ENCODE measurements at regions not wholly inside any gene's neighbourhood (a gene's known extent, or its start where the extent isn't known, plus 50 kb on each side); places are given as distances from the start of the nearest gene placed in this dataset.
"Not testable (repeated sequence)": the region's sequence is repeated elsewhere in the genome, so short reads cannot be mapped to it uniquely, and the experiment has no call there.

GRCh38 chr2:83282043-83282795, 1176.9 kb downstream of the SUCLG1 start:
- DNase-seq (ENCODE audit: low spot score) = no peak

GRCh38 chr2:83280391-83280790, 1178.7 kb downstream of the SUCLG1 start:
- no peak for DNase-seq (ENCODE audit: low spot score)

- no peak for DNase-seq (ENCODE audit: low spot score)
Measured at GRCh38 chr2:83273322-83273721, 1185.8 kb downstream of the SUCLG1 start.

- no peak for DNase-seq (ENCODE audit: low spot score)
Measured at GRCh38 chr2:83261591-83262136, 1197.4 kb downstream of the SUCLG1 start.

GRCh38 chr2:83253848-83254247, 1205.2 kb downstream of the SUCLG1 start:
- no peak for DNase-seq (ENCODE audit: low spot score)

- no peak for DNase-seq (ENCODE audit: low spot score)
Measured at GRCh38 chr2:83251321-83251872, 1207.7 kb downstream of the SUCLG1 start.

DNA sequence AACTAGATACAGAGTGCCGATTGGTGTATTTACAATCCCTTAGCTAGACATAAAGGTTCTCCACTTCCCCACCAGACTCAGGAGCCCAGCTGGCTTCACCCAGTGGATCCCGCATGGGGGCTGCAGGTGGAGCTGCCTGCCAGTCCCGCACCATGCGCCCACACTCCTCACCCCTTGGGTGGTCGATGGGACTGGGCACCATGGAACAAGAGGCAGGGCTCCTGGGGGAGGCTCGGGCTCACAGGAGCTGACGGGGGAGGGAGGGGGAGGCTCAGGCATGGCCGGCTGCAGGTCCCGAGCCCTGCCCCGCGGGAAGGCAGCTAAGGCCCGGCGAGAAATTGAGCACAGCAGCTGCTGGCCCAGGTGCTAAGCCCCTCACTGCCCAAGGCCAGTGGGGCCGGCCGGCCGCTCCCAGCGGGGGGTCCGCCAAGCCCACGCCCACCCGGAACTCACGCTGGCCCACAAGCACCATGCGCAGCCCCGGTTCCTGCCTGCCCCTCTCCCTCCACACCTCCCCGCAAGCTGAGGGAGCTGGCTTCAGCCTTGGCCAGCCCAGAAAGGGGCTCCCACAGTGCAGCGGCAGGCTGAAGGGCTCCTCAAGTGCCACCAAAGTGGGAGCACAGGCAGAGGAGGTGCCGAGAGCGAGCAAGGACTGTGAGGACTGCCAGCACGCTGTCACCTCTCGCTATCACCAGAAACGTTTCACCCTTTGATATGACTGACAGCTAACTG, 1213.1 kb downstream of the SUCLG1 start:
- DNase-seq (ENCODE audit: low spot score) = not testable (repeated sequence)

DNA sequence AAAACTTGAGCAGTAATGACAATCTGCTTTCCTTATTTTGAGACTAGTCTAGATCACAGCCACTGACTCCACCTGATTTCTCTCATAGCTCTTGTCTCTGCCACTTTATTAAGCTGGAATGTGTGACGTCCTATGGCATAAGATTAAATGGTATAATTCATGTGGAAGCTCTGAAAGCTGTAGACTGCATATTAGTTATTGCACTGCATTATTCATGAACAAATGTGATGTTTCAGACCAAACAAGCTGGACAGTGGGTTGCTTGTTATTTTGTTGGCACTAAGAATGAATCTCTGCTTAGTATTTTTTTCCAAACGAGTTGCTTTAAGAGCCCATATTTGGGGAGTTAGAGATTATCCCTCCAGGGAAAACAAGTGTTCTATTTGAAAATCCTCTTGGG, 1218.5 kb downstream of the SUCLG1 start:
- no peak for DNase-seq (ENCODE audit: low spot score)

GRCh38 chr2:83238111-83238510, 1221.0 kb downstream of the SUCLG1 start:
- DNase-seq (ENCODE audit: low spot score) = no peak

DNA sequence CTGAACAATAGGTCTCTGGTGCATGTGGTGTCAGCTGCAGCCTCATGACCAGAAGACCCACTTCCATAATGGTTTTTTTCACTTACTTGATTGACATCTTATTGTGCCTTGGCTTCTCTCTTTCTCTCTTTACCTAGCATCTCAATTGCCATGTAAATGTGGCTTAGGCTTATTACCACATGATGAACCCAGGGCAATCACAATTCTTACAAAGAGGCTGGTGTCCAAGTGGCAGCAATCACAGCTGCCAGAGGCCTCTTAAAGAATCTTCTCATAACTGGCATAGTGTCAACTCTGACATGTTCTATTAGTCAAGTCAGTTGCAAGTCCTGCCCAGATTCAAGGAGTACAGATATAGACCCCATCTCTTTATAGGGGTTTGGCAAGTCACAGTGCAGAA, 1224.8 kb downstream of the SUCLG1 start:
- no peak for DNase-seq (ENCODE audit: low spot score)

DNA sequence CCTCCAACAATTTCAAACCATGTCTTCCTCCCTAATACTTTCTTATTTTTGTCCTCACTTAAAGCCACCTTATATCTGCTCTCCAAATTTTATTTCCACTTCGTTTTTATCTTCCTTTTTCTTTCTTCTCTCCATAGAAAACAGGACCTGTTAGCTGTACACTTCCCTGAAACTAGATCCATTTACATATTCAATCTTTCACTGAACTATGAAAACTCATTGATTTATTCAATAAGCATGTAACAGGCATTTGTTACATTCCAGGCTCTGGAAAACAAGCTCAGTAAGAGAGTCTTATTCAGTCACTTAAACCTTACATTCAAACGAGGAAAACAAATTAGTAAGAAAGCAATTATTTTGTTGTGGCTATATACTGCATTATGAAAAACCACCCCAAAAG, 1225.3 kb downstream of the SUCLG1 start:
- DNase-seq (ENCODE audit: low spot score) = no peak

DNA sequence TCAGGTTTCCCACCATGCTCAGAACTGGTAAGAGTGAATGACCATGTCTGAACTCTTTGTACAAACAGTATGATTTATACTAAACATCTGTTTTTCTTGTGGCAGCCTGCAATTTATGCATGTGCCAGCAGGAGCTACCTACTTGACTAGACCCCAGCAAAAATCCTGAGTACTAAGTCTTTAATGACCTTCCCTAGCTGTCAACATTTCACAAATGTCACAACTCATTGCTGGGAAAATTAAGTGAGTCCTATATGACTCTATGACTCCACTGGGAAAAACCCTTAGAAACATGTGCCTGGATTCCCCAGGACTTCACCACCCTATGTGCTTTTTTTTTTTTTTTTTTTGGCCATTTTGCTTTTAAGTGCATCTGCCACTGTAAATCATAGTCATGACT, 1225.8 kb downstream of the SUCLG1 start:
- DNase-seq (ENCODE audit: low spot score) = peak; percentile 13

- no peak for DNase-seq (ENCODE audit: low spot score)
Measured at GRCh38 chr2:83229443-83229842, 1229.6 kb downstream of the SUCLG1 start.

DNA sequence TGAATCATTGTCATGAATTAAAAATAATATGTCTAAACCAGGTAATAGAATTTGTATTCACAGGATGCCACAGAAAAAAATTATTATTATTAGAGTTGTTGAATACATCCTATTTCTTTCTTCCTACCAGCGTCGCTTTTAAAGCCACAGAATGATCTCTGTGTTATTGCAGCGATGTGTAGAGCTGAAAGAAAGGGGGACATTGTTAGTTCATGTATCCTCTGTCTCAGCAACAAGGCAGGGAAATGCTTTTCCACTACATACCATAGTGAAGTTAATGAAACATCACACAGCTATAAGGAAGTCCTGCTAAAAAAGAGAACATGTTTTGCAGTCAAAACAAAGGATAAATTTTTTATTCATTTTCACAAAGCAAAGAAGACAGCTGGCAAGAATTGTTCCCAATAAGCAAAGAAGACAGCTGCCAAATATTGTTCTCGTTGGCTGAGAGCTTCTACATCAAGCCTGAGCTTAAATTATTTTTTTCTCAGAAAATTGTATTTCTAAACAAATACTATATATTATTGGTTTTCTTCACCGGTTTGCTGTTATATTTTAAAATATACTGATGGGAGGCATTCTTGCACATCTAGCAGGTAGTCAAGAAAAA, 1234.4 kb downstream of the SUCLG1 start:
- DNase-seq (ENCODE audit: low spot score) = no peak

DNA sequence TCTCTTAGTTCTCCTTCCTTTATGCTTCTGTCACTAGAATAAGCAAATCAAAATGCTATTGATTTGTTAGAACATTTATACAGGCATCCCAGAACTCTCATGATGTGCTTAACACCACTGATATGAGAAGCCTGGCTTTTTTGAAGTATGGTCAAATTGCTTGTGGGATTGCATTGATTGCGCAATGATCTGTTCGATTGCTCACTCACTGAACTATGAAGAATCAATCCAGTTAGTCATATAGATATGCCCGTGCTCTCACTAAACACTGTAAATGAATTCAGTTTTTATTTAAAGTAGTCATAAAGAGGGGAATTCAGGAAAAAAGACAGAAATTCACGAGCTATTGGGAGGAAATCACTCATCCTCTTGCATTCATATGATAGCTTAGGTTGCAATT, 1237.8 kb downstream of the SUCLG1 start:
- DNase-seq (ENCODE audit: low spot score) = no peak

DNA sequence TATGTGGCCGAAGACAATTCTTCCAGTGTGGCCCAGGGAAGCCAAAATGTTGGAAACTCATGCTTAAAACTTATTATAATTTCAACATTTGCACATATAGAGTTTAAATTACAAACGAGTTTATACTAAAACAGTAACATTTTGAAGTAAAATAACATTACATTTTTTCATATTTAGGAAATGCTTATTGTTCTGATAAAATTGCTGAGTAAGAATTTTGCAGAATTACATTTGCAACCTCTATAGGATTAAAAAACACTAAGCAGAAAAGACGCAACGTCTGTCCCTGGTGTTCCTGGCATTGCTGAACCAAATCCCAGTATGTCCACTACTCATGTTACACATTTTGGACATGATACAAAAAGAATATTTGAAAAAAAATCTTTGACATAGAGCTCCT, 1241.2 kb downstream of the SUCLG1 start:
- DNase-seq (ENCODE audit: low spot score) = no peak

DNA sequence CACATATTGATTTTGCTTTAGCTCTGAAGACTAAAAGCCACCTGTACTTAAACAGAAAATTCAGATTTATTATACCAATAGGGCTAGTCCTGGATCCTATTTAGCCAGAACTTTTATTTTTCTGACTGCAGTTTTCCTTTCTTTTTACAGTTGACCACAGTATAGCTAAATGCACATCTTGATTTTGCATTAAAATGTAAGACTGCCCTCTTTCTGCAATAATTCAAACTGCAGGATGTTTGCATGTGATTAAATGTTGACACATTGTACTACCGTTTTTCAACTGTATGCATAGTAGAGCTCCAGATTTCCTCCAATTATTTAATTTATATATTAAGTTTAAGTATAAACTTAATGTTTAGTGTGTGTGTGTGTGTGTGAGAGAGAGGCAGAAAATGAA, 1262.9 kb downstream of the SUCLG1 start:
- peak; percentile 59 for DNase-seq (ENCODE audit: low spot score)

- DNase-seq (ENCODE audit: low spot score) = no peak
Measured at GRCh38 chr2:83191316-83191715, 1267.8 kb downstream of the SUCLG1 start.

DNA sequence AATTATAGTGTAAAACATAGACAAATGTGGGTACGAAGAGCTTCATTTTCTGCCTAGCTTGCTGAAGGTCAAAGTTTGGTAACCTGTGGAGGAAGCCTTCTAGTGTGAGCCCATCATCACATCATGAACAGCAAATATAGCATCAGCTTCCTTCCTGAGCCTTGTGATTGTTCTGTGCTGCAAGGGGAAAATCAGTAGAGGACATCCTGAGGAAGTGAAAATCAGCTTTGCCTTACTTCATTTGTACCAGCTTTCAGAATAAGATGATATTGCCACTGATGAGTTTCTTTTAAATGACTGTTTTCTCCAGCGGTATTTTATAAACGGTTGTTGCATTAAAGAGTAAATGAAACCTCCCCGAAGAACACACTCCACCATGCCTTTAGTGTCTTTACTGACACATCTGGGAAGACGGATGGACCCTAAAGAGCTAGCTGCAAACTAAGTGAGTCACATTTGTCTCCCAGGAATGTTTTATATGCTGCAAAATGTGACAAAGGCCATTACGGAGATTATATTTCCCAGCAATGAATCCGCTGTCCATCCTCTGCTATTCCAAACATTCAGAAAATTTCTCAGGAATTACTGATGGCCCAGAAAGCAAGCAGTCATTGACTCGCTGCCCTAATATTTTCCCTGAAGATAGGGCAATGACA, 1272.8 kb downstream of the SUCLG1 start:
- DNase-seq (ENCODE audit: low spot score) = no peak

- not testable (repeated sequence) for DNase-seq (ENCODE audit: low spot score)
Measured at GRCh38 chr2:83180862-83181530, 1278.1 kb downstream of the SUCLG1 start.

DNA sequence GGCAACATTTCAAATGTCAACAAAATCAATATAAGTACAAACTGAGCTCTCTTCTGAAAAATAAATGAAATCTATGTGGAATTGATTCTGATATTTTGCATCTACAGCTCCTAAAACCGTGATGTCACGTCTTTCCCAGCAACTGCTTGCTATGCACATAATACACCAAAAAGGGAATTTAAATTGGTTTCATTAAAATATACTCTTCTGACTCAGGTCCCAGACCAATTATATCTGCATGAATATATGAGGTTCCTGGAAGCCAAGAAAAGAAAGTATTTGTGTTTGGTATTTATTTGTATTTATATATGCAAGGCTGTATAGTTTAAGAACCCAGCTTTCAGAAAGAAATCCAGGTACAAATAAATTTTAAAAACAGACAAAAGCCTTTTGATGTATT, 1282.5 kb downstream of the SUCLG1 start:
- DNase-seq (ENCODE audit: low spot score) = no peak
